Nephron (organoid): ENCODE measurements at regions not wholly inside any gene's neighbourhood (a gene's known extent, or its start where the extent isn't known, plus 50 kb on each side); places are given as distances from the start of the nearest gene placed in this dataset.

Source experiments
- H3K27ac Mint-ChIP-seq, 3 experiments: 2 replicates each; pipeline ENCODE4 v1.8.0; 2020; ENCODE audit warnings: mixed read lengths in 3 of 3, mild to moderate bottlenecking in 2 of 3, moderate library complexity in 1 of 3
- H3K27me3 Mint-ChIP-seq: 2 replicates; pipeline ENCODE4 v1.8.0; 2021; ENCODE audit warnings: low read depth, mild to moderate bottlenecking, moderate library complexity, mixed read lengths
- H3K36me3 Mint-ChIP-seq: 2 replicates; pipeline ENCODE4 v1.8.0; 2020; ENCODE audit warnings: low read depth, mixed read lengths
- H3K4me1 Mint-ChIP-seq: 2 replicates; pipeline ENCODE4 v1.8.0; 2020; ENCODE audit warnings: mixed read lengths
- H3K4me3 Mint-ChIP-seq, 3 experiments: 2 replicates each; pipeline ENCODE4 v1.8.0; 2020; ENCODE audit warnings: mild to moderate bottlenecking in 3 of 3, mixed read lengths in 3 of 3, moderate library complexity in 2 of 3
- H3K9me3 Mint-ChIP-seq: 2 replicates; pipeline ENCODE4 v1.8.0; 2020; ENCODE audit warnings: mixed read lengths
- TF ChIP-seq, protein P1 (sequence below), 3 experiments: fragments of 200-600 bp; sonication (generic); IDR thresholded peaks; one replicate each; pipeline ENCODE4 v1.5.0; 2021; ENCODE audit warnings: antibody characterized with exemption in 3 of 3; ENCODE audit not compliant: unreplicated experiment in 3 of 3

- TF ChIP-seq, protein P1, sequence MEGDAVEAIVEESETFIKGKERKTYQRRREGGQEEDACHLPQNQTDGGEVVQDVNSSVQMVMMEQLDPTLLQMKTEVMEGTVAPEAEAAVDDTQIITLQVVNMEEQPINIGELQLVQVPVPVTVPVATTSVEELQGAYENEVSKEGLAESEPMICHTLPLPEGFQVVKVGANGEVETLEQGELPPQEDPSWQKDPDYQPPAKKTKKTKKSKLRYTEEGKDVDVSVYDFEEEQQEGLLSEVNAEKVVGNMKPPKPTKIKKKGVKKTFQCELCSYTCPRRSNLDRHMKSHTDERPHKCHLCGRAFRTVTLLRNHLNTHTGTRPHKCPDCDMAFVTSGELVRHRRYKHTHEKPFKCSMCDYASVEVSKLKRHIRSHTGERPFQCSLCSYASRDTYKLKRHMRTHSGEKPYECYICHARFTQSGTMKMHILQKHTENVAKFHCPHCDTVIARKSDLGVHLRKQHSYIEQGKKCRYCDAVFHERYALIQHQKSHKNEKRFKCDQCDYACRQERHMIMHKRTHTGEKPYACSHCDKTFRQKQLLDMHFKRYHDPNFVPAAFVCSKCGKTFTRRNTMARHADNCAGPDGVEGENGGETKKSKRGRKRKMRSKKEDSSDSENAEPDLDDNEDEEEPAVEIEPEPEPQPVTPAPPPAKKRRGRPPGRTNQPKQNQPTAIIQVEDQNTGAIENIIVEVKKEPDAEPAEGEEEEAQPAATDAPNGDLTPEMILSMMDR (IDR thresholded peaks at IDR 0.05; ENCODE audit: unreplicated experiment in 3 of 3): no peak
- Mint-ChIP-seq H3K27me3 (no peaks in the 10 kb centered on the region), H3K36me3 (no peaks in the 10 kb centered on the region), H3K27ac (no peak overlapping the region), H3K4me3 (no peak overlapping the region), H3K9me3 (no peaks in the 10 kb centered on the region), H3K4me1 (peaks cover 43% of the 10 kb centered on the region)
Observed at GRCh38 chr11:106479646-106480045, 402.2 kb downstream of the AASDHPPT start.

- Mint-ChIP-seq H3K4me3 (no peak overlapping the region), H3K27ac (peak overlapping the region in 2 of 3 experiments; percentile 23 to 31), H3K4me1 (peaks cover 46% of the 10 kb centered on the region), H3K27me3 (no peaks in the 10 kb centered on the region), H3K9me3 (no peaks in the 10 kb centered on the region), H3K36me3 (no peaks in the 10 kb centered on the region)
- TF ChIP-seq, protein P1 (IDR thresholded peaks at IDR 0.05; ENCODE audit: unreplicated experiment in 3 of 3): no peak
Observed at GRCh38 chr11:106480581-106481190, 403.2 kb downstream of the AASDHPPT start.

- H3K4me1 Mint-ChIP-seq: peaks cover 40% of the 10 kb centered on the region
- TF ChIP-seq, protein P1 (IDR thresholded peaks at IDR 0.05; ENCODE audit: unreplicated experiment in 3 of 3): no peak
- H3K27ac Mint-ChIP-seq: peak overlapping the region; percentile 62 to 85 (median 84)
- no peaks in the 10 kb centered on the region for H3K27me3 Mint-ChIP-seq
- no peaks in the 10 kb centered on the region for H3K36me3 Mint-ChIP-seq
- peak overlapping the region in 1 of 3 experiments; percentile 45 for H3K4me3 Mint-ChIP-seq
- H3K9me3 Mint-ChIP-seq: no peaks in the 10 kb centered on the region
Observed at GRCh38 chr11:106482917-106483785, 405.7 kb downstream of the AASDHPPT start.

- Mint-ChIP-seq H3K36me3 (no peaks in the 10 kb centered on the region), H3K27ac (no peak overlapping the region), H3K27me3 (no peaks in the 10 kb centered on the region), H3K9me3 (peaks cover 15% of the 10 kb centered on the region), H3K4me3 (no peak overlapping the region), H3K4me1 (no peaks in the 10 kb centered on the region)
- TF ChIP-seq, protein P1 (IDR thresholded peaks at IDR 0.05; ENCODE audit: unreplicated experiment in 3 of 3): no peak
Observed at GRCh38 chr11:106491751-106492150, 414.3 kb downstream of the AASDHPPT start.

GRCh38 chr11:106493751-106494150, 416.3 kb downstream of the AASDHPPT start:
- H3K27me3 Mint-ChIP-seq: no peaks in the 10 kb centered on the region
- no peak overlapping the region for H3K27ac Mint-ChIP-seq
- H3K9me3 Mint-ChIP-seq: peaks cover 14% of the 10 kb centered on the region
- no peaks in the 10 kb centered on the region for H3K36me3 Mint-ChIP-seq
- TF ChIP-seq, protein P1 (IDR thresholded peaks at IDR 0.05; ENCODE audit: unreplicated experiment in 3 of 3): no peak
- no peaks in the 10 kb centered on the region for H3K4me1 Mint-ChIP-seq
- no peak overlapping the region for H3K4me3 Mint-ChIP-seq
